ENCODE measurements at regions not wholly inside any gene's neighbourhood (a gene's known extent, or its start where the extent isn't known, plus 50 kb on each side); places are given as distances from the start of the nearest gene placed in this dataset.

DNA sequence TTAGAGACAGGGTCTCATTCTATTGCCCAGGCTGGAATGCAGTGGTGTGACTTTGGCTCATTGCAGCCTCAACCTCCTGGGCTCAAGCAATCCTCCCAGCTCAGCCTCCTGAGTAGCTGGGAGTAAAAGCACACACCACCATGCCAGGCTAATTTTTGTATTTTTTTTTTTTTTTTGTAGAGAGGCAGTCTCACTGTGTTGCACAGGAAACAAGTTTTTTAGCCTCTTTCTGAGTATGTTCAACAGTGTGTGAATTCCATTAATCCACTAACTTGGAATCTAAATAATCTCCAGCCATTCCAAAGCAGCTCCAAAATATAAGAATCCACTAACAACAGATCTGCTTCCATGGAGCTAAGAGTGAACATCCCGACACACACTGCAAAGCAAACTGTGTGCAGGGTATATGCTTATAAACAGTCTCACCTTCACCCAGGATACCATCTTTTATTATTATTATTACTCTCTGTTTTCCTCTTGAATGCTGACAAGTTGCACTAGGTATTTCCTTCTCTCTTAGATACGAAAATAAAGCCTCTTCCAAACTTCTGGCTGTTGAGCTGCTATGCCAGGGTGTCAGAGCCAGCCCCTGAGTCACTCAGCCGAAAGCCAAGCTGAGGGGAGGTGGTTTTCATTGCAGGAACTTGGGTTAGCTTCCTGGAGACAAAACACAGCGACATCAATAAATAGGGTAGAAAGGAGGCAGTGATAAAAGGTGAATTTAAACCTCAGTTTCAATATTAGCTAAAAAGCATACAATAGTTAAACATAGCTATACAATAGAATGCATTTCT, 264.9 kb downstream of the HIVEP2 start:
- no TSS peak for BruUV-seq (replicated peaks)
- Mint-ChIP-seq H3K27ac (ENCODE audit: unreplicated experiment) (no peak overlapping the region), H3K27me3 (ENCODE audit: unreplicated experiment) (peaks cover 48% of the 10 kb centered on the region), H3K36me3 (ENCODE audit: insufficient read depth, unreplicated experiment) (no peaks in the 10 kb centered on the region), H3K4me1 (ENCODE audit: low read depth, unreplicated experiment) (no peaks in the 10 kb centered on the region), H3K4me3 (ENCODE audit: low read depth, unreplicated experiment) (no peak overlapping the region), H3K9me3 (ENCODE audit: low read depth, unreplicated experiment) (peaks cover 1% of the 10 kb centered on the region)
- CTCF ChIA-PET, result interaction anchor here (0.6 kb wide), 1 partner anchor 75 kb away, joined by 4 read pairs; no protein-coding TSS in a partner anchor
- DNase-seq, result no peak
- TF ChIP-seq CTCF (IDR thresholded peaks at IDR 0.05; ENCODE audit: unreplicated experiment), result no peak
- intact Hi-C loops (cut with micrococcal nuclease; ENCODE audit: unreplicated experiment), result loop anchor here (10.0 kb wide), 1 partner anchor 205 kb away; no protein-coding TSS in a partner anchor

- Mint-ChIP-seq H3K4me3 (ENCODE audit: low read depth, unreplicated experiment) (no peak overlapping the region), H3K27me3 (ENCODE audit: unreplicated experiment) (peaks cover 39% of the 10 kb centered on the region), H3K27ac (ENCODE audit: unreplicated experiment) (no peak overlapping the region), H3K36me3 (ENCODE audit: insufficient read depth, unreplicated experiment) (no peaks in the 10 kb centered on the region), H3K9me3 (ENCODE audit: low read depth, unreplicated experiment) (peaks cover 2% of the 10 kb centered on the region), H3K4me1 (ENCODE audit: low read depth, unreplicated experiment) (no peaks in the 10 kb centered on the region)
- intact Hi-C loops (cut with micrococcal nuclease; ENCODE audit: unreplicated experiment), result loop anchor here (10.0 kb wide), 1 partner anchor 206 kb away; no protein-coding TSS in a partner anchor
- TF ChIP-seq CTCF (IDR thresholded peaks at IDR 0.05; ENCODE audit: unreplicated experiment), result no peak
- CTCF ChIA-PET, result no interaction called here
- DNase-seq, result no peak
- BruUV-seq (replicated peaks), result no TSS peak
Measured at GRCh38 chr6:142681099-142681498, 263.9 kb downstream of the HIVEP2 start.

- CTCF ChIA-PET, result no interaction called here
- no peaks in the 10 kb centered on the region for H3K36me3 Mint-ChIP-seq (ENCODE audit: insufficient read depth, unreplicated experiment)
- H3K27me3 Mint-ChIP-seq (ENCODE audit: unreplicated experiment), result peaks cover 20% of the 10 kb centered on the region
- peaks cover 2% of the 10 kb centered on the region for H3K9me3 Mint-ChIP-seq (ENCODE audit: low read depth, unreplicated experiment)
- H3K27ac Mint-ChIP-seq (ENCODE audit: unreplicated experiment), result no peak overlapping the region
- TF ChIP-seq CTCF (IDR thresholded peaks at IDR 0.05; ENCODE audit: unreplicated experiment), result no peak
- no peak overlapping the region for H3K4me3 Mint-ChIP-seq (ENCODE audit: low read depth, unreplicated experiment)
- intact Hi-C loops (cut with micrococcal nuclease; ENCODE audit: unreplicated experiment), result loop anchor here (10.0 kb wide), 1 partner anchor 208 kb away; no protein-coding TSS in a partner anchor
- DNase-seq, result no peak
- no peaks in the 10 kb centered on the region for H3K4me1 Mint-ChIP-seq (ENCODE audit: low read depth, unreplicated experiment)
- BruUV-seq (replicated peaks), result no TSS peak
Measured at GRCh38 chr6:142682985-142683384, 262.0 kb downstream of the HIVEP2 start.

DNA sequence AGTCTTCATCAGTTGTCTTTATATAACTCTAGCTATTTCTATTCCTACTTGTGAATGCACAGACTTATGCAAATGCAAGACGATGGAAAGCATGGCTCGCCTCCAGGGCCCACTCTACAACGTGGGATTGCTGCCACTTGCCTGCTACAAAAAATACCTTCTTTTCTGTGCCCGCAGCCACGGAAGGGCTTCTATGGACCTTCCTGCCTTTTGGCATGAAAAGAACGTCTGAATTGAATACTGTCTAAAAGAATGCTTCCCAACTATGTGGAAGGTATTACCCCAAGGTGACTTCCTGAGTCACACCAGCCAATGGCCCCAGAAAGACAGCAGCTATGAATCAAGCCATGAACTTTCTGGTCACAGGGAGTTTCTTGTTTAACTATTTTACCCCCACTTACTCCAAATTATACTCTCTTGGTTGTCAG, 261.2 kb downstream of the HIVEP2 start:
- Mint-ChIP-seq H3K4me1 (ENCODE audit: low read depth, unreplicated experiment) (no peaks in the 10 kb centered on the region), H3K36me3 (ENCODE audit: insufficient read depth, unreplicated experiment) (no peaks in the 10 kb centered on the region), H3K27ac (ENCODE audit: unreplicated experiment) (no peak overlapping the region), H3K4me3 (ENCODE audit: low read depth, unreplicated experiment) (no peak overlapping the region), H3K27me3 (ENCODE audit: unreplicated experiment) (peaks cover 16% of the 10 kb centered on the region), H3K9me3 (ENCODE audit: low read depth, unreplicated experiment) (peaks cover 2% of the 10 kb centered on the region)
- TF ChIP-seq CTCF (IDR thresholded peaks at IDR 0.05; ENCODE audit: unreplicated experiment), result no peak
- BruUV-seq (replicated peaks), result no TSS peak
- intact Hi-C loops (cut with micrococcal nuclease; ENCODE audit: unreplicated experiment), result loop anchor here (10.0 kb wide), 1 partner anchor 209 kb away; no protein-coding TSS in a partner anchor
- no peak for DNase-seq
- CTCF ChIA-PET, result no interaction called here

Data from Calu3 (cell line).